Liver (tissue), 8 donors: ENCODE measurements at regions not wholly inside any gene's neighbourhood (a gene's known extent, or its start where the extent isn't known, plus 50 kb on each side); places are given as distances from the start of the nearest gene placed in this dataset.

Experiments used
- DNase-seq: peaks from one replicate; pipeline ENCODE4 v3.0.0-alpha.2; 2017; ENCODE audit warnings: low spot score
- H3K27ac ChIP-seq, 2 donors: one replicate each; pipeline ENCODE4 v1.7.0; 2013; ENCODE audit warnings: inconsistent platforms in 2 of 2, low read length in 2 of 2, control low read depth in 1 of 2, low read depth in 1 of 2, mild to moderate bottlenecking in 1 of 2
- H3K27me3 ChIP-seq, 4 donors: one replicate each; pipeline versions ENCODE4 v1.6.1 to v1.7.0; 2013; ENCODE audit warnings: low read length in 3 of 4, inconsistent platforms in 1 of 4, mild to moderate bottlenecking in 1 of 4, moderate library complexity in 1 of 4; ENCODE audit not compliant: control insufficient read depth in 4 of 4, insufficient read depth in 4 of 4
- H3K36me3 ChIP-seq, 4 donors: one replicate each; pipeline versions ENCODE4 v1.6.1 to v1.7.0; 2013; ENCODE audit warnings: low read length in 3 of 4, mild to moderate bottlenecking in 3 of 4, low read depth in 1 of 4, moderate library complexity in 1 of 4; ENCODE audit not compliant: control insufficient read depth in 4 of 4, insufficient read depth in 3 of 4
- H3K4me1 ChIP-seq, 4 donors: one replicate each; pipeline versions ENCODE4 v1.6.1 to v1.7.0; 2013; ENCODE audit warnings: low read length in 3 of 4, mild to moderate bottlenecking in 3 of 4, moderate library complexity in 1 of 4; ENCODE audit not compliant: control insufficient read depth in 4 of 4, insufficient read depth in 4 of 4
- H3K4me3 ChIP-seq, 3 donors: one replicate each; pipeline versions ENCODE4 v1.6.1 to v1.7.0; 2013; ENCODE audit warnings: low read length in 3 of 3, control low read depth in 1 of 3, low read depth in 1 of 3, mild to moderate bottlenecking in 1 of 3
- H3K9ac ChIP-seq, 2 donors: one replicate each; pipeline ENCODE4 v1.7.0; 2013; ENCODE audit warnings: low read length in 2 of 2, mild to moderate bottlenecking in 2 of 2, moderate library complexity in 2 of 2, control low read depth in 1 of 2, low read depth in 1 of 2
- H3K9me3 ChIP-seq, 4 donors: one replicate each; pipeline versions ENCODE4 v1.6.1 to v1.7.0; 2013; ENCODE audit warnings: low read length in 3 of 4; ENCODE audit not compliant: control insufficient read depth in 4 of 4
- CTCF ChIP-seq: fragments of 150-350 bp; IDR thresholded peaks from 2 replicates; pipeline ENCODE4 v1.5.1; 2017; ENCODE audit warnings: improper control_type of control experiment, low read depth, low read length; ENCODE audit not compliant: missing input control
- EGR1 ChIP-seq, 2 donors: IDR thresholded peaks; 2 replicates each; pipeline ENCODE4 v1.6.1; 2016 to 2018; ENCODE audit warnings: antibody characterized with exemption in 2 of 2, low read depth in 2 of 2
- FOXA1 ChIP-seq: IDR thresholded peaks from 2 replicates; pipeline ENCODE4 v1.6.1; 2016; ENCODE audit warnings: antibody characterized with exemption
- FOXA2 ChIP-seq: IDR thresholded peaks from 2 replicates; pipeline ENCODE4 v1.6.1; 2016; ENCODE audit warnings: antibody characterized with exemption
- GABPA ChIP-seq, 2 donors: IDR thresholded peaks in 1 of 2; conservative IDR thresholded peaks in 1 of 2; 2 replicates each; pipeline ENCODE4 v1.6.1; 2016; ENCODE audit warnings: antibody characterized with exemption in 2 of 2, mild to moderate bottlenecking in 1 of 2, moderate library complexity in 1 of 2
- HNF4A ChIP-seq, 2 donors: conservative IDR thresholded peaks; 2 replicates each; pipeline ENCODE4 v1.6.1; 2016; ENCODE audit warnings: antibody characterized with exemption in 2 of 2, mild to moderate bottlenecking in 2 of 2
- HNF4G ChIP-seq: IDR thresholded peaks from 2 replicates; pipeline ENCODE4 v1.6.1; 2016; ENCODE audit warnings: antibody characterized with exemption
- JUND ChIP-seq, 2 donors: IDR thresholded peaks; 2 replicates each; pipeline ENCODE4 v1.6.1; 2016; ENCODE audit warnings: antibody characterized with exemption in 2 of 2
- MAX ChIP-seq: IDR thresholded peaks from 2 replicates; pipeline ENCODE4 v1.6.1; 2016; ENCODE audit warnings: antibody characterized with exemption
- REST ChIP-seq: IDR thresholded peaks from 2 replicates; pipeline ENCODE4 v1.6.1; 2016; ENCODE audit warnings: antibody characterized with exemption, mild to moderate bottlenecking
- YY1 ChIP-seq: IDR thresholded peaks from 2 replicates; pipeline ENCODE4 v1.6.1; 2016; ENCODE audit warnings: antibody characterized with exemption, mild to moderate bottlenecking
- ZBTB33 ChIP-seq: IDR thresholded peaks from 2 replicates; pipeline ENCODE4 v1.6.1; 2016; ENCODE audit warnings: antibody characterized with exemption
- WGBS: extraction: QIAGEN DNeasy Blood & Tissue Kit; methylation state at CpG from one replicate; pipeline ENCODE4 v1.1.7; 2013; 5-methylcytosine and 5-hydroxymethylcytosine counted together
- donor health status: healthy.
- donor health status: healthy.
- donor health status: healthy.
- donor health status: healthy.
- donor health status: healthy.

DNA sequence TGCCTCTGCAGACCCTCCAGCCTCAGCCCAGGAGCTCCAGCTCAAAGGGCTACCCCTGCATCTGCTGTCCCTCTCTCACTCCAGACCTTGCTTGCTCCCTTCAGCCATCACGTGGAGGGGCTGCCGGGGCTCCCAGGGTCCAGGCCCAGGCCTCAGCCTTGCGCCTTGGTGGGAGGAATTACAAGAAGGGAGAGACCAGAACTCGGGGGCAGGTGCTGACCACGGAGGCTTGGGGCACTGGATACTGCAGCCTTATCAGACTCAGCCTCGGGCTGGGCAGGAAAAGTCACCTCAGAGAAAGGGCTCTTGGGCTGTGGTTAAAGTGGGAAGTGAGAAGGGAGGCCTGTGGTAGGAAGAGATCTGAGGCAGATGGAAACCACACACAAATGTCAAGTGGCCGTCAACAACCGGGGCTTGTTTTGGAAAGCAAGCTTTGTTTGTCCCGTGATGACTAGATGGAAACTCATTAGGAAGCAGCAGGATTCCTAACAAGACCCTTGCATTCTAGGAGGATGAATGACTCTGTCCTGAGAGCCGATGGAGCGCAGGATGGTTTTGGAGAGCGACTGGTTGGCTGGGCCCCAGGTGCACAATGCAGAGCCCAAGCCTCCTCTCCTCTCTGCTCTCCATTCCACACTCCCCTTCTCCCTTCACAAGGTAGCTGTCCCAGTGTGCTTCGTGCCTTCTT, 1321.7 kb downstream of the TBC1D22A start (continued):
- TF ChIP-seq ZBTB33 = no peak

DNA sequence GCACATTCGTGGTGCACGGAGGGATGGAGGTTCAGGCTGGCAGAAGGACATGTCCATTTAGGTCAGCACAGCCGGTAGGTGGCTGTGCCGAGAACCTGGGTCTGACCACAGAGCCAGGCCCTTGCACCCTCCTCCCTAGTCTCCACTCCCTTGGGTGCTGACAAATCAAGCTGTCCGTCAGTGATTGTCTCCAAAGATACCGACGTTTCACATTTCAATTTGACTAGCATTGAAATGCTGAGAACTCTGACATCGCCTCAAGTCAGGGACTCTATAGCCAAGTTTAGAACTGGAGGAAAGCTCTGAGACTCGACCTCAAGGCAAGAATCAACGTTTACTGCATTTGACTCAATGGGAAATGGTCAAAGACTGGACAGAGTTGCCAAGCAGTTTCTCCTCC, 1321.1 kb downstream of the TBC1D22A start:
- 70% methylated on average over 10 of the region's 10 CpGs for WGBS
- no peak for TF ChIP-seq HNF4G
- no peak for TF ChIP-seq FOXA2
- TF ChIP-seq MAX = no peak
- TF ChIP-seq ZBTB33 = no peak
- TF ChIP-seq REST = no peak
- TF ChIP-seq JUND (IDR thresholded peaks at IDR 0.05) = no peak
- TF ChIP-seq YY1 = no peak
- TF ChIP-seq CTCF = no peak
- no peak for TF ChIP-seq FOXA1
- TF ChIP-seq EGR1 (IDR thresholded peaks at IDR 0.05; ENCODE audit: low read depth in 2 of 2) = no peak
- no peak for TF ChIP-seq GABPA (IDR thresholded peaks at IDR 0.05 in 1 of 2, conservative IDR thresholded peaks at IDR 0.05 in 1 of 2)
- no peak for TF ChIP-seq HNF4A (conservative IDR thresholded peaks at IDR 0.05)
- H3K27ac ChIP-seq = no peak overlapping the region
- H3K36me3 ChIP-seq = no peaks in the 10 kb centered on the region
- H3K4me3 ChIP-seq = no peak overlapping the region
- DNase-seq = no peak
- H3K4me1 ChIP-seq = no peaks in the 10 kb centered on the region
- H3K9ac ChIP-seq = no peak overlapping the region
- H3K9me3 ChIP-seq = no peaks in the 10 kb centered on the region
- no peaks in the 10 kb centered on the region for H3K27me3 ChIP-seq
